H1 (cell line): ENCODE measurements at regions not wholly inside any gene's neighbourhood (a gene's known extent, or its start where the extent isn't known, plus 50 kb on each side); places are given as distances from the start of the nearest gene placed in this dataset.

Source experiments
- CTCF ChIA-PET: fragments of 300-600 bp; sonication (Branson Sonifier 250); formaldehyde crosslinking; loops from one replicate; lab custom pipeline; 2021; ENCODE audit not compliant: partially characterized antibody; lab: Charles Lee
- POLR2A ChIA-PET: fragments of 300-600 bp; sonication (Branson Sonifier 250); formaldehyde crosslinking; loops from one replicate; lab custom pipeline; 2021; ENCODE audit warnings: inconsistent platforms; ENCODE audit not compliant: partially characterized antibody; lab: Charles Lee
- DNase-seq, 2 experiments: peaks; one replicate each; pipeline versions ENCODE4 v3.0.0 to v3.0.0-alpha.2; 2010 to 2022; ENCODE audit warnings: low spot score in 2 of 2, low read depth in 1 of 2, mixed read lengths in 1 of 2
- FAIRE-seq: peaks from 2 replicates; lab custom pipeline; 2011; peaks lifted over from hg19 to GRCh38; lab: Jason Lieb, UNC
- H2AFZ ChIP-seq: 2 replicates; pipeline ENCODE4 v1.8.1; 2012; ENCODE audit warnings: low read length, inconsistent platforms
- H2AK5ac ChIP-seq: 2 replicates; pipeline ENCODE4 v1.6.1; 2013; ENCODE audit warnings: low read depth, low read length
- H2BK120ac ChIP-seq: replicated peaks from 2 replicates; pipeline ENCODE3; 2013; ENCODE audit warnings: low read depth, low read length, inconsistent platforms
- H2BK12ac ChIP-seq: 2 replicates; pipeline ENCODE4 v1.6.1; 2013; ENCODE audit warnings: low read depth, low read length
- H2BK15ac ChIP-seq: 2 replicates; pipeline ENCODE4 v1.6.1; 2013; ENCODE audit warnings: low read length
- H2BK20ac ChIP-seq: 2 replicates; pipeline ENCODE4 v1.6.1; 2013; ENCODE audit warnings: low read length
- H2BK5ac ChIP-seq: 2 replicates; pipeline ENCODE4 v1.6.1; 2013; ENCODE audit warnings: low read depth, low read length
- H3K14ac ChIP-seq: 2 replicates; pipeline ENCODE4 v1.6.1; 2013; ENCODE audit warnings: inconsistent platforms; ENCODE audit not compliant: insufficient read length
- H3K18ac ChIP-seq: 2 replicates; pipeline ENCODE4 v1.6.1; 2013; ENCODE audit warnings: low read length; ENCODE audit errors: extremely low read depth
- H3K23ac ChIP-seq: 2 replicates; pipeline ENCODE4 v1.6.1; 2013; ENCODE audit warnings: inconsistent platforms; ENCODE audit not compliant: insufficient read length
- H3K23me2 ChIP-seq: 2 replicates; pipeline ENCODE4 v1.6.1; 2013; ENCODE audit warnings: low read depth, low read length
- H3K27ac ChIP-seq: 2 replicates; pipeline ENCODE4 v1.6.1; 2011; ENCODE audit warnings: low read depth, low read length, inconsistent platforms
- H3K27me3 ChIP-seq, 4 experiments: replicated peaks in 1 of 4; 1 replicate in 1 of 4; 2 replicates in 3 of 4; pipeline versions ENCODE4 v1.6.1 to v1.8.1; 2011 to 2013; ENCODE audit warnings: low read length in 3 of 4, mild to moderate bottlenecking in 3 of 4, inconsistent platforms in 2 of 4, mixed read lengths in 2 of 4, moderate library complexity in 1 of 4; ENCODE audit not compliant: control insufficient read depth in 3 of 4, insufficient read depth in 3 of 4; ENCODE audit errors: extremely low read depth in 1 of 4
- H3K36me3 ChIP-seq, 4 experiments: 2 replicates each; pipeline versions ENCODE4 v1.6.1 to v1.8.1; 2011 to 2013; ENCODE audit warnings: mild to moderate bottlenecking in 4 of 4, low read length in 3 of 4, moderate library complexity in 2 of 4, control low read depth in 1 of 4, inconsistent platforms in 1 of 4; ENCODE audit not compliant: insufficient read depth in 4 of 4, control insufficient read depth in 2 of 4
- H3K4ac ChIP-seq: replicated peaks from 2 replicates; pipeline ENCODE3; 2013; ENCODE audit warnings: low read length, low read depth, mixed read lengths, inconsistent platforms; ENCODE audit not compliant: insufficient read length
- H3K4me1 ChIP-seq, 4 experiments: replicated peaks in 1 of 4; 1 replicate in 1 of 4; 2 replicates in 3 of 4; pipeline versions ENCODE4 v1.6.1 to v1.8.1; 2011 to 2013; ENCODE audit warnings: low read length in 3 of 4, inconsistent platforms in 2 of 4, mixed read lengths in 1 of 4; ENCODE audit not compliant: insufficient read depth in 4 of 4, control insufficient read depth in 3 of 4
- H3K4me2 ChIP-seq, 2 experiments: 2 replicates each; pipeline versions ENCODE4 v1.6.1 to v1.8.1; 2011 to 2013; ENCODE audit warnings: low read depth in 2 of 2, low read length in 2 of 2, control low read depth in 1 of 2, inconsistent platforms in 1 of 2, mild to moderate bottlenecking in 1 of 2; ENCODE audit not compliant: insufficient read depth in 1 of 2
- H3K4me3 ChIP-seq, 4 experiments: fragments of 200-600, 300-600 bp in 1 of 4; sonication (generic), shearing (Covaris generic), sonication (Bioruptor Twin) in 1 of 4; 2 replicates each; pipeline versions ENCODE4 v1.5.1 to v1.8.1; 2011 to 2016; ENCODE audit warnings: low read length in 4 of 4, low read depth in 3 of 4, control low read depth in 2 of 4, inconsistent platforms in 2 of 4, mild to moderate bottlenecking in 2 of 4, mixed read lengths in 1 of 4, moderate library complexity in 1 of 4; ENCODE audit not compliant: insufficient read depth in 2 of 4; ENCODE audit errors: extremely low read depth in 1 of 4
- H3K56ac ChIP-seq: replicated peaks from 2 replicates; pipeline ENCODE3; 2013; ENCODE audit warnings: low read depth, mild to moderate bottlenecking, mixed read lengths, low read length, inconsistent platforms; ENCODE audit not compliant: insufficient read length
- H3K79me1 ChIP-seq: 2 replicates; pipeline ENCODE4 v1.6.1; 2013; ENCODE audit warnings: low read depth, low read length, control low read depth
- H3K79me2 ChIP-seq, 2 experiments: 2 replicates each; pipeline versions ENCODE4 v1.6.1 to v1.8.1; 2012 to 2013; ENCODE audit warnings: low read length in 2 of 2, mild to moderate bottlenecking in 2 of 2, inconsistent platforms in 1 of 2; ENCODE audit not compliant: insufficient read depth in 2 of 2, control insufficient read depth in 1 of 2
- H3K9ac ChIP-seq, 4 experiments: replicated peaks in 1 of 4; 1 replicate in 1 of 4; 2 replicates in 3 of 4; pipeline versions ENCODE4 v1.6.1 to v1.8.1; 2011 to 2013; ENCODE audit warnings: low read depth in 3 of 4, low read length in 3 of 4, control low read depth in 2 of 4, mild to moderate bottlenecking in 2 of 4, moderate library complexity in 2 of 4, inconsistent platforms in 1 of 4; ENCODE audit errors: extremely low read depth in 1 of 4
- H3K9me3 ChIP-seq, 2 experiments: 2 replicates each; pipeline versions ENCODE4 v1.6.1 to v1.8.1; 2012 to 2013; ENCODE audit warnings: mild to moderate bottlenecking in 2 of 2, moderate library complexity in 2 of 2, control low read depth in 1 of 2, inconsistent platforms in 1 of 2, low read depth in 1 of 2, low read length in 1 of 2, mixed read lengths in 1 of 2; ENCODE audit not compliant: insufficient read depth in 2 of 2
- H4K20me1 ChIP-seq, 2 experiments: replicated peaks in 1 of 2; 2 replicates each; pipeline versions ENCODE3 to v1.8.1; 2011 to 2013; ENCODE audit warnings: inconsistent platforms in 2 of 2, low read length in 2 of 2, mild to moderate bottlenecking in 1 of 2; ENCODE audit not compliant: insufficient read depth in 2 of 2, control insufficient read depth in 1 of 2
- H4K5ac ChIP-seq: 2 replicates; pipeline ENCODE4 v1.6.1; 2013; ENCODE audit warnings: low read length, low read depth, mixed read lengths, inconsistent platforms; ENCODE audit not compliant: insufficient read length
- H4K8ac ChIP-seq: 2 replicates; pipeline ENCODE4 v1.8.0; 2013; ENCODE audit warnings: mild to moderate bottlenecking, moderate library complexity, low read length, inconsistent platforms; ENCODE audit not compliant: insufficient read depth; ENCODE audit errors: extremely low read depth
- H4K91ac ChIP-seq: replicated peaks from 2 replicates; pipeline ENCODE3; 2013; ENCODE audit warnings: low read length, mixed read lengths, inconsistent platforms; ENCODE audit not compliant: insufficient read length
- BACH1 ChIP-seq: IDR thresholded peaks from 2 replicates; pipeline ENCODE4 v1.6.1; 2012; ENCODE audit warnings: low read length, improper control_type of control experiment
- CBX5 ChIP-seq: fragments of 300-800, 300-1000 bp; sonication (generic); IDR thresholded peaks from 2 replicates; pipeline ENCODE4 v1.7.1; 2016; ENCODE audit warnings: antibody characterized with exemption, low read length, low read depth
- CHD1 ChIP-seq: IDR thresholded peaks from 2 replicates; pipeline ENCODE4 v1.6.1; 2012; ENCODE audit warnings: low read depth, low read length, improper control_type of control experiment
- CHD2 ChIP-seq: IDR thresholded peaks from 2 replicates; pipeline ENCODE4 v1.6.1; 2012; ENCODE audit warnings: low read length, improper control_type of control experiment
- CREB1 ChIP-seq: IDR thresholded peaks from 2 replicates; pipeline ENCODE4 v1.6.1; 2012; ENCODE audit warnings: inconsistent platforms
- GABPA ChIP-seq: IDR thresholded peaks from 2 replicates; pipeline ENCODE4 v1.6.1; 2011; ENCODE audit warnings: mild to moderate bottlenecking, low read length, moderate library complexity, borderline replicate concordance; ENCODE audit not compliant: insufficient read depth
- HDAC6 ChIP-seq: IDR thresholded peaks from one replicate; pipeline ENCODE4 v1.7.1; 2012; ENCODE audit warnings: low read depth, mild to moderate bottlenecking, inconsistent platforms, low read length, moderate library complexity
- JUND ChIP-seq: IDR thresholded peaks from 2 replicates; pipeline ENCODE4 v1.6.1; 2011; ENCODE audit warnings: mild to moderate bottlenecking, improper control_type of control experiment, low read length
- KDM5A ChIP-seq: fragments of 200-600 bp; IDR thresholded peaks from 2 replicates; pipeline ENCODE4 v1.7.1; 2012; ENCODE audit warnings: mild to moderate bottlenecking, low read length, inconsistent platforms, mixed read lengths
- MAFK ChIP-seq: IDR thresholded peaks from 2 replicates; pipeline ENCODE4 v1.6.1; 2012; ENCODE audit warnings: low read depth, mild to moderate bottlenecking, improper control_type of control experiment, low read length
- POLR2A ChIP-seq, 2 experiments: IDR thresholded peaks; 1 replicate in 1 of 2; 2 replicates in 1 of 2; pipeline ENCODE4 v1.6.1; 2011; ENCODE audit warnings: low read depth in 2 of 2, low read length in 2 of 2, mild to moderate bottlenecking in 2 of 2; ENCODE audit errors: control extremely low read depth in 1 of 2
- RFX5 ChIP-seq: IDR thresholded peaks from 2 replicates; pipeline ENCODE4 v1.6.1; 2011; ENCODE audit warnings: low read depth, low read length, improper control_type of control experiment, borderline replicate concordance
- SIN3A ChIP-seq, 2 experiments: IDR thresholded peaks in 1 of 2; conservative IDR thresholded peaks in 1 of 2; 2 replicates each; pipeline ENCODE4 v1.6.1; 2011 to 2012; ENCODE audit warnings: low read length in 2 of 2, improper control_type of control experiment in 1 of 2, low read depth in 1 of 2, mild to moderate bottlenecking in 1 of 2
- SIX5 ChIP-seq: IDR thresholded peaks from 2 replicates; pipeline ENCODE4 v1.6.1; 2011; ENCODE audit warnings: mild to moderate bottlenecking, low read depth, low read length
- TAF1 ChIP-seq: IDR thresholded peaks from 2 replicates; pipeline ENCODE4 v1.6.1; 2011; ENCODE audit warnings: mild to moderate bottlenecking, low read depth, low read length
- TCF12 ChIP-seq: IDR thresholded peaks from 2 replicates; pipeline ENCODE4 v1.6.1; 2011; ENCODE audit warnings: low read depth, mild to moderate bottlenecking, low read length
- WGBS, 2 experiments: shearing (Covaris generic) in 1 of 2; methylation state at CpG; one replicate each; pipeline versions ENCODE4 v1.1.6 to v1.1.7; 2013 to 2015; ENCODE audit warnings: low lambda C conversion rate in 2 of 2, mixed read lengths in 2 of 2, inconsistent platforms in 1 of 2, low coverage in 1 of 2, missing lambda C conversion rate in 1 of 2; ENCODE audit not compliant: insufficient replicate concordance in 2 of 2, insufficient coverage in 1 of 2, insufficient read length in 1 of 2; ENCODE audit errors: extremely low coverage in 1 of 2, missing lambda C conversion rate in 1 of 2; 5-methylcytosine and 5-hydroxymethylcytosine counted together
- TF ChIP-seq, protein P1 (sequence below): IDR thresholded peaks from 2 replicates; pipeline ENCODE4 v1.6.1; 2012; ENCODE audit warnings: inconsistent platforms

DNA sequence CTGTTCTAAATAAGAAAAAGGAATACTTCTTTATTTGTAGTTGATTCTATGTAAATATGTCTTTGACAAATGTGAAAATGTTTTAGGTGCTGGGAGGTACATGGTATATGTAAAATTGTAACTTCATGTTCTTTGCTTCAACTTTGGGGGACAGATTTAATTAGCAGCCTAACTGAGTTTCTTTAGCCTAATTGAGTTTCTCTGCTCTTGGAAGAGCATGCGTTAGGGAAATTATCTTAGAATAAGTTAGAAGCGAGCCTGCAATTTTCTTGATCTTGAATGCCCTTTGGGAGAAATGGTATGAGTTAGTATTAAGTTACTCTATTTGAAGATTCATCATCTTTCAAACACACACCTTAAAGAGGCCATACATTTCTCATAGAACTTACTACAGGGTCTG, 194.3 kb downstream of the AEBP2 start:
- no peak overlapping the region for H4K5ac ChIP-seq
- DNase-seq (no peak), FAIRE-seq (no peak)
- ChIA-PET CTCF (no interaction called here), POLR2A (no interaction called here)
- H3K18ac ChIP-seq, result no peak overlapping the region
- H3K4me2 ChIP-seq, result no peak overlapping the region
- 93% methylated on average over 2 of the region's 2 CpGs; no CpG with 5 or more reads in 1 of the 2 experiments for WGBS, 2 experiments
- no peak overlapping the region for H3K27ac ChIP-seq
- no peak overlapping the region for H2BK20ac ChIP-seq
- no peak overlapping the region for H2BK12ac ChIP-seq
- H2BK120ac ChIP-seq, result no peak overlapping the region
- no peak overlapping the region for H2BK15ac ChIP-seq
- H3K36me3 ChIP-seq, result no peaks in the 10 kb centered on the region
- H2BK5ac ChIP-seq, result no peak overlapping the region
- no peaks in the 10 kb centered on the region for H3K27me3 ChIP-seq
- no peak overlapping the region for H3K4ac ChIP-seq
- no peak overlapping the region for H4K8ac ChIP-seq
- H3K4me1 ChIP-seq, result no peaks in the 10 kb centered on the region
- no peak overlapping the region for H3K9ac ChIP-seq
- no peaks in the 10 kb centered on the region for H3K79me1 ChIP-seq
- no peak overlapping the region for H3K4me3 ChIP-seq
- no peaks in the 10 kb centered on the region for H4K20me1 ChIP-seq
- no peak overlapping the region for H3K23ac ChIP-seq
- H3K9me3 ChIP-seq, result no peaks in the 10 kb centered on the region
- H4K91ac ChIP-seq, result no peak overlapping the region
- H2AK5ac ChIP-seq, result no peak overlapping the region
- no peak overlapping the region for H3K56ac ChIP-seq
- no peak overlapping the region for H3K14ac ChIP-seq
- H3K23me2 ChIP-seq, result no peaks in the 10 kb centered on the region
- no peak overlapping the region for H2AFZ ChIP-seq
- no peaks in the 10 kb centered on the region for H3K79me2 ChIP-seq
- no peak for TF ChIP-seq RFX5
- no peak for TF ChIP-seq HDAC6
- no peak for TF ChIP-seq CBX5
- TF ChIP-seq CREB1, result no peak
- no peak for TF ChIP-seq SIN3A (conservative IDR thresholded peaks at IDR 0.05 in 1 of 2, IDR thresholded peaks at IDR 0.05 in 1 of 2; ENCODE audit: low read depth in 1 of 2, low read length in 2 of 2)
- no peak for TF ChIP-seq JUND
- no peak for TF ChIP-seq GABPA
- no peak for TF ChIP-seq CHD1
- no peak for TF ChIP-seq POLR2A (IDR thresholded peaks at IDR 0.05; ENCODE audit: control extremely low read depth in 1 of 2, low read depth in 2 of 2, low read length in 2 of 2)
- TF ChIP-seq CHD2, result no peak
- TF ChIP-seq SIX5, result no peak
- no peak for TF ChIP-seq KDM5A
- TF ChIP-seq MAFK, result no peak
- no peak for TF ChIP-seq TCF12
- TF ChIP-seq TAF1, result no peak
- TF ChIP-seq, protein P1, sequence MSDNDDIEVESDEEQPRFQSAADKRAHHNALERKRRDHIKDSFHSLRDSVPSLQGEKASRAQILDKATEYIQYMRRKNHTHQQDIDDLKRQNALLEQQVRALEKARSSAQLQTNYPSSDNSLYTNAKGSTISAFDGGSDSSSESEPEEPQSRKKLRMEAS, result no peak
- TF ChIP-seq BACH1, result no peak
